PC-9 (cell line): ENCODE measurements at regions not wholly inside any gene's neighbourhood (a gene's known extent, or its start where the extent isn't known, plus 50 kb on each side); places are given as distances from the start of the nearest gene placed in this dataset.

Experiments used
- BruUV-seq: library from RNA; stranded (reverse); fragments of 400-500 nt; replicated peaks from 2 replicates; lab custom pipeline; 2021; lab: Mats Ljungman, UMichigan
- CTCF ChIA-PET: fragments of 300-600 bp; sonication (Branson Sonifier 250); formaldehyde crosslinking; loops from one replicate; lab custom pipeline; 2022; ENCODE audit warnings: antibody characterized with exemption; lab: Charles Lee
- POLR2A ChIA-PET: fragments of 300-600 bp; sonication (Branson Sonifier 250); formaldehyde crosslinking; loops from one replicate; lab custom pipeline; 2022; ENCODE audit warnings: antibody characterized with exemption; ENCODE audit not compliant: unreplicated experiment; lab: Charles Lee
- DNase-seq, 2 experiments: peaks; one replicate each; pipeline versions ENCODE4 v3.0.0 to v3.0.0-alpha.2; 2015 to 2022; ENCODE audit warnings: mixed read lengths in 1 of 2
- H2AFZ ChIP-seq: fragments of 200-600 bp; sonication (generic); 2 replicates; pipeline ENCODE4 v1.8.1; 2017; ENCODE audit warnings: antibody characterized with exemption
- H3F3A ChIP-seq: fragments of 200-600 bp; sonication (generic); 2 replicates; pipeline ENCODE4 v1.8.1; 2017; ENCODE audit warnings: antibody characterized with exemption, mild to moderate bottlenecking, low read depth; ENCODE audit not compliant: insufficient read depth
- H3K27ac ChIP-seq: fragments of 200-600 bp; sonication (generic); 2 replicates; pipeline ENCODE4 v1.6.1; 2016; ENCODE audit warnings: mixed run types
- H3K27me3 ChIP-seq: fragments of 200-600 bp; sonication (generic); 2 replicates; pipeline ENCODE4 v1.6.1; 2016; ENCODE audit warnings: low read depth, mixed run types; ENCODE audit not compliant: insufficient read depth
- H3K36me3 ChIP-seq: fragments of 200-600 bp; sonication (generic); 2 replicates; pipeline ENCODE4 v1.6.1; 2016; ENCODE audit warnings: low read depth, mixed run types
- H3K4me1 ChIP-seq: fragments of 200-600 bp; sonication (generic); replicated peaks from 2 replicates; pipeline ENCODE4 v1.6.1; 2016; ENCODE audit warnings: mixed run types; ENCODE audit not compliant: insufficient read depth
- H3K4me2 ChIP-seq: fragments of 200-600 bp; sonication (generic); 2 replicates; pipeline ENCODE4 v1.6.1; 2017; ENCODE audit warnings: mixed run types
- H3K4me3 ChIP-seq: fragments of 200-600 bp; sonication (generic); 2 replicates; pipeline ENCODE4 v1.6.1; 2016; ENCODE audit warnings: mixed run types
- H3K79me2 ChIP-seq: fragments of 200-600 bp; sonication (generic); 2 replicates; pipeline ENCODE4 v1.6.1; 2017; ENCODE audit warnings: low read depth, mixed run types
- H3K9me2 ChIP-seq: fragments of 200-600 bp; sonication (generic); 2 replicates; pipeline ENCODE4 v1.8.1; 2017; ENCODE audit warnings: mild to moderate bottlenecking; ENCODE audit not compliant: insufficient read depth
- H3K9me3 ChIP-seq: fragments of 200-600 bp; sonication (generic); 2 replicates; pipeline ENCODE4 v1.8.1; 2016; ENCODE audit warnings: low read depth; ENCODE audit not compliant: insufficient read depth
- H4K20me1 ChIP-seq: fragments of 200-600 bp; sonication (generic); 2 replicates; pipeline ENCODE4 v1.8.1; 2017; ENCODE audit not compliant: insufficient read depth
- EZH2 ChIP-seq: fragments of 200-600 bp; sonication (generic); IDR thresholded peaks from 2 replicates; pipeline ENCODE4 v1.8.0; 2017; ENCODE audit warnings: antibody characterized with exemption, low read depth
- intact Hi-C: fragments of 100-400 bp; cut with micrococcal nuclease; formaldehyde crosslinking; loops from one replicate; pipeline ENCODE4 v1.10.0; 2022; ENCODE audit not compliant: unreplicated experiment
- TF ChIP-seq, protein P1 (sequence below): fragments of 200-600 bp; sonication (generic); conservative IDR thresholded peaks from 2 replicates; pipeline ENCODE4 v1.6.1; 2017; ENCODE audit warnings: mixed run types, antibody characterized with exemption, mild to moderate bottlenecking, moderate library complexity

DNA sequence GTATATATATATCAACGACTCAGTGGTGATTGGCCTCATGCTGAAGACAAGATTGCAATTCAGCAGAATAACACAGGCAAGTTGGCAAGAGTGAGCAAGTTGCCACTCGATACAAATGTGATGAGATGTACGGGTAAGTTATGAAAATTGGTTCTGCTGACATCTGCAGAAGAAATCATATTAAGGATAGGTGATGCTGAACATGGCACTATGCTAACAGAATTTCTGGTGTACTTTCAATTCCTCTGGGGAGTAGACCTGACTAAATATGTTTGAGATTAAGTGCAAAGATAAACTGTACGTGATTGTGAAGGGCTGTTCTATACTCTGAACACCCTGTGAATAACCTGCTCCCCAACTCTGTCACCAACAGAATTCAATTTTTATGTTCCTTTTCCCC is 758.2 kb downstream of the TBC1D32 start:
- intact Hi-C loops, result no loop called here
- H3F3A ChIP-seq, result no peaks in the 10 kb centered on the region
- H3K4me2 ChIP-seq, result no peak overlapping the region
- H3K27ac ChIP-seq, result no peak overlapping the region
- H3K4me1 ChIP-seq, result no peaks in the 10 kb centered on the region
- H3K4me3 ChIP-seq, result no peak overlapping the region
- no peak overlapping the region for H2AFZ ChIP-seq
- no peaks in the 10 kb centered on the region for H3K9me2 ChIP-seq
- H3K79me2 ChIP-seq, result no peaks in the 10 kb centered on the region
- DNase-seq, result no peak
- ChIA-PET CTCF (no interaction called here), POLR2A (no interaction called here)
- no peaks in the 10 kb centered on the region for H3K9me3 ChIP-seq
- H3K27me3 ChIP-seq, result no peaks in the 10 kb centered on the region
- no TSS peak for BruUV-seq
- H4K20me1 ChIP-seq, result no peaks in the 10 kb centered on the region
- TF ChIP-seq EZH2, result no peak
- TF ChIP-seq, protein P1, sequence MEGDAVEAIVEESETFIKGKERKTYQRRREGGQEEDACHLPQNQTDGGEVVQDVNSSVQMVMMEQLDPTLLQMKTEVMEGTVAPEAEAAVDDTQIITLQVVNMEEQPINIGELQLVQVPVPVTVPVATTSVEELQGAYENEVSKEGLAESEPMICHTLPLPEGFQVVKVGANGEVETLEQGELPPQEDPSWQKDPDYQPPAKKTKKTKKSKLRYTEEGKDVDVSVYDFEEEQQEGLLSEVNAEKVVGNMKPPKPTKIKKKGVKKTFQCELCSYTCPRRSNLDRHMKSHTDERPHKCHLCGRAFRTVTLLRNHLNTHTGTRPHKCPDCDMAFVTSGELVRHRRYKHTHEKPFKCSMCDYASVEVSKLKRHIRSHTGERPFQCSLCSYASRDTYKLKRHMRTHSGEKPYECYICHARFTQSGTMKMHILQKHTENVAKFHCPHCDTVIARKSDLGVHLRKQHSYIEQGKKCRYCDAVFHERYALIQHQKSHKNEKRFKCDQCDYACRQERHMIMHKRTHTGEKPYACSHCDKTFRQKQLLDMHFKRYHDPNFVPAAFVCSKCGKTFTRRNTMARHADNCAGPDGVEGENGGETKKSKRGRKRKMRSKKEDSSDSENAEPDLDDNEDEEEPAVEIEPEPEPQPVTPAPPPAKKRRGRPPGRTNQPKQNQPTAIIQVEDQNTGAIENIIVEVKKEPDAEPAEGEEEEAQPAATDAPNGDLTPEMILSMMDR, result no peak
- no peaks in the 10 kb centered on the region for H3K36me3 ChIP-seq

DNA sequence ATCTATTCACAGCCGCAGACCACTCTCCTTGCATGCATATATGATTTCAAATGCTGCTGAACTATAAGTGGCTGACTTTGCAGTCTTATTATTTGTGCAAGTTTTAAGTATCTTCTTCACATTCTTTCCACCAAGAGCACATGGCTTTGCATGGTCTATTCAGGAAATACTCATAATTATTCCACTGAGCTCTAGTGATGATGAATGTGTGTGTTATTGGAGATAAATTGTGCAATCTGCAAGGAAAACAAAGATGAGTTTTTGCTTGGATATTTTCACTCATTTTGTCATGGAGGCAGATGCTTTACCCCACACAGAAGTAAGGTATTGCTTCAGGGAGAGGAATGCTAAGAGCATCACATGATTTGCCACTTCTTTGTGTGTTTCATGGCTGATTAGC is 764.6 kb downstream of the TBC1D32 start:
- no peaks in the 10 kb centered on the region for H3K9me2 ChIP-seq
- no peak for DNase-seq
- no TSS peak for BruUV-seq
- no peak overlapping the region for H3K4me3 ChIP-seq
- no peak overlapping the region for H3K27ac ChIP-seq
- H3K36me3 ChIP-seq, result no peaks in the 10 kb centered on the region
- TF ChIP-seq, protein P1, result no peak
- intact Hi-C loops, result no loop called here
- no peaks in the 10 kb centered on the region for H3K79me2 ChIP-seq
- ChIA-PET POLR2A (no interaction called here), CTCF (no interaction called here)
- no peak overlapping the region for H2AFZ ChIP-seq
- no peaks in the 10 kb centered on the region for H3F3A ChIP-seq
- no peaks in the 10 kb centered on the region for H3K27me3 ChIP-seq
- H4K20me1 ChIP-seq, result no peaks in the 10 kb centered on the region
- no peak overlapping the region for H3K4me2 ChIP-seq
- no peaks in the 10 kb centered on the region for H3K4me1 ChIP-seq
- no peaks in the 10 kb centered on the region for H3K9me3 ChIP-seq

DNA sequence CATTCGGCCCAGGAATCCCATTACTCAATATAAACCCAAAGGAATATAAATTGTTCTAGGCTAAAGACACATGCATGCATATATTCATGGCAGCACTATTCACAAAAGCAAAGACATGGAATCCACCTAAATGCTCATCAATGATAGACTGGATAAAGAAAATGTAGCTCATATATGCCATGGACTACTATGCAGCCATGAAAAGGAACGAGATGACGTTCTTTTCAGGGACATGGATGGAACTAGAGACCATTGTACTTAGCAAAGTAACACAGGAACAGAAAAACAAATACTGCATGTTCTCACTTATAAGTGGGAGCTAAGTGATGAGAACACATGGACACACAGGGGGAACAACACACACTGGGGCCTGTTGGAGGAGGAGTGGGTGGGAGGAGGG is 769.5 kb downstream of the TBC1D32 start:
- H4K20me1 ChIP-seq, result no peaks in the 10 kb centered on the region
- ChIA-PET POLR2A (interaction anchor here (0.5 kb wide), 1 partner anchor 983 kb away, joined by 3 read pairs; no protein-coding TSS in a partner anchor), CTCF (no interaction called here)
- intact Hi-C loops, result no loop called here
- no TSS peak for BruUV-seq
- H3K27me3 ChIP-seq, result no peaks in the 10 kb centered on the region
- H3F3A ChIP-seq, result no peaks in the 10 kb centered on the region
- H3K27ac ChIP-seq, result no peak overlapping the region
- no peaks in the 10 kb centered on the region for H3K79me2 ChIP-seq
- no peak overlapping the region for H3K4me2 ChIP-seq
- no peaks in the 10 kb centered on the region for H3K9me2 ChIP-seq
- no peak for TF ChIP-seq EZH2
- TF ChIP-seq, protein P1, result no peak
- H3K4me3 ChIP-seq, result no peak overlapping the region
- no peak for DNase-seq
- no peaks in the 10 kb centered on the region for H3K9me3 ChIP-seq
- H3K4me1 ChIP-seq, result no peaks in the 10 kb centered on the region
- no peak overlapping the region for H2AFZ ChIP-seq
- no peaks in the 10 kb centered on the region for H3K36me3 ChIP-seq
